Rectal smooth muscle tissue (tissue), 1 donor: ENCODE measurements at regions not wholly inside any gene's neighbourhood (a gene's known extent, or its start where the extent isn't known, plus 50 kb on each side); places are given as distances from the start of the nearest gene placed in this dataset.

ENCODE experiments used
- H3K27ac ChIP-seq: one replicate; pipeline ENCODE4 v1.7.0; 2013; ENCODE audit warnings: low read depth, low read length, inconsistent platforms
- H3K27me3 ChIP-seq: one replicate; pipeline ENCODE4 v1.7.0; 2013; ENCODE audit warnings: low read length; ENCODE audit not compliant: control insufficient read depth, insufficient read depth
- H3K36me3 ChIP-seq: one replicate; pipeline ENCODE4 v1.7.0; 2013; ENCODE audit warnings: low read length; ENCODE audit not compliant: control insufficient read depth, insufficient read depth
- H3K4me1 ChIP-seq: one replicate; pipeline ENCODE4 v1.7.0; 2013; ENCODE audit warnings: low read length; ENCODE audit not compliant: control insufficient read depth, insufficient read depth
- H3K4me3 ChIP-seq: one replicate; pipeline ENCODE4 v1.7.0; 2013; ENCODE audit warnings: low read length
- H3K9ac ChIP-seq: one replicate; pipeline ENCODE4 v1.7.0; 2013; ENCODE audit warnings: low read length

- H3K36me3 ChIP-seq = no peaks in the 10 kb centered on the region
- H3K27me3 ChIP-seq = no peaks in the 10 kb centered on the region
- H3K4me1 ChIP-seq = no peaks in the 10 kb centered on the region
- H3K4me3 ChIP-seq = no peak overlapping the region
- no peak overlapping the region for H3K9ac ChIP-seq
- no peak overlapping the region for H3K27ac ChIP-seq
Measured at GRCh38 chr9:126248680-126249079, 77.9 kb upstream of the MVB12B start.

GRCh38 chr9:126261584-126262356, 64.9 kb upstream of the MVB12B start:
- Histone ChIP-seq H3K9ac (no peak overlapping the region), H3K27me3 (no peaks in the 10 kb centered on the region), H3K27ac (no peak overlapping the region), H3K36me3 (no peaks in the 10 kb centered on the region), H3K4me3 (no peak overlapping the region), H3K4me1 (no peaks in the 10 kb centered on the region)

GRCh38 chr9:126262738-126263137, 63.9 kb upstream of the MVB12B start:
- H3K4me3 ChIP-seq = no peak overlapping the region
- H3K9ac ChIP-seq = no peak overlapping the region
- no peaks in the 10 kb centered on the region for H3K36me3 ChIP-seq
- no peaks in the 10 kb centered on the region for H3K4me1 ChIP-seq
- H3K27ac ChIP-seq = no peak overlapping the region
- H3K27me3 ChIP-seq = no peaks in the 10 kb centered on the region

- H3K27ac ChIP-seq = no peak overlapping the region
- no peaks in the 10 kb centered on the region for H3K36me3 ChIP-seq
- H3K4me3 ChIP-seq = no peak overlapping the region
- H3K27me3 ChIP-seq = no peaks in the 10 kb centered on the region
- no peak overlapping the region for H3K9ac ChIP-seq
- H3K4me1 ChIP-seq = no peaks in the 10 kb centered on the region
Measured at GRCh38 chr9:126270556-126270955, 56.1 kb upstream of the MVB12B start.

- no peaks in the 10 kb centered on the region for H3K27me3 ChIP-seq
- H3K4me1 ChIP-seq = no peaks in the 10 kb centered on the region
- H3K9ac ChIP-seq = no peak overlapping the region
- H3K36me3 ChIP-seq = no peaks in the 10 kb centered on the region
- H3K27ac ChIP-seq = no peak overlapping the region
- no peak overlapping the region for H3K4me3 ChIP-seq
Measured at GRCh38 chr9:126275386-126276001, 51.1 kb upstream of the MVB12B start.

- no peak overlapping the region for H3K9ac ChIP-seq
- H3K4me1 ChIP-seq = no peaks in the 10 kb centered on the region
- no peaks in the 10 kb centered on the region for H3K27me3 ChIP-seq
- no peak overlapping the region for H3K4me3 ChIP-seq
- H3K27ac ChIP-seq = no peak overlapping the region
- H3K36me3 ChIP-seq = no peaks in the 10 kb centered on the region
Measured at GRCh38 chr9:126276056-126276728, 50.4 kb upstream of the MVB12B start.
